Esophagus squamous epithelium (tissue), 4 donors: ENCODE measurements at regions not wholly inside any gene's neighbourhood (a gene's known extent, or its start where the extent isn't known, plus 50 kb on each side); places are given as distances from the start of the nearest gene placed in this dataset.

Experiments
- CTCF ChIP-seq, 6 experiments: fragments of 450-650 bp in 4 of 6; fragments of 200-600 bp in 2 of 6; sonication (generic) in 2 of 6; IDR thresholded peaks; one replicate each; pipeline ENCODE4 v1.5.1; 2016 to 2019; ENCODE audit warnings: antibody characterized with exemption in 6 of 6, mild to moderate bottlenecking in 4 of 6, moderate library complexity in 4 of 6
- POLR2A ChIP-seq, 4 donors: fragments of 450-650 bp; IDR thresholded peaks; one replicate each; pipeline ENCODE4 v1.6.1; 2017; ENCODE audit warnings: antibody characterized with exemption in 4 of 4, mild to moderate bottlenecking in 4 of 4, moderate library complexity in 3 of 4

GRCh38 chr2:481388-481787 lies 193.5 kb upstream of the ALKAL2 start:
- TF ChIP-seq CTCF (IDR thresholded peaks at IDR 0.05): no peak
- no peak for TF ChIP-seq POLR2A (IDR thresholded peaks at IDR 0.05)
